Upper lobe of right lung (tissue), 1 donor: ENCODE measurements at regions not wholly inside any gene's neighbourhood (a gene's known extent, or its start where the extent isn't known, plus 50 kb on each side); places are given as distances from the start of the nearest gene placed in this dataset.

Experiments
- ATAC-seq: fragments of 200-7000 bp; cut with Tn5 transposase; one replicate; pipeline ENCODE4 v1.9.1; 2020; ENCODE audit warnings: mild to moderate bottlenecking, moderate library complexity
- DNase-seq: peaks from one replicate; pipeline ENCODE4 v3.0.0-alpha.2; 2020
- H3K27ac ChIP-seq: fragments of 200-600 bp; one replicate; pipeline ENCODE4 v1.8.0; 2022
- H3K27me3 ChIP-seq: fragments of 200-600 bp; one replicate; pipeline ENCODE4 v1.8.0; 2022; ENCODE audit warnings: mild to moderate bottlenecking
- H3K36me3 ChIP-seq: fragments of 200-600 bp; one replicate; pipeline ENCODE4 v1.8.0; 2022
- H3K4me1 ChIP-seq: fragments of 200-600 bp; one replicate; pipeline ENCODE4 v1.8.0; 2022
- H3K4me3 ChIP-seq: fragments of 200-600 bp; one replicate; pipeline ENCODE4 v1.8.0; 2022; ENCODE audit warnings: mild to moderate bottlenecking
- H3K9me3 ChIP-seq: fragments of 200-600 bp; one replicate; pipeline ENCODE4 v1.8.0; 2022
- CTCF ChIP-seq: fragments of 200-600 bp; IDR thresholded peaks from one replicate; pipeline ENCODE4 v1.8.0; 2022; ENCODE audit warnings: antibody characterized with exemption
- intact Hi-C: fragments of 100-400 bp; cut with DNase I; formaldehyde crosslinking; loops from one replicate; pipeline ENCODE4 v1.11.0; 2022
- donor health status: DM: no; HTN: yes; CAD: no; lungs with severe emphysema.

GRCh38 chr18:51864219-51864965, 475.6 kb upstream of the DCC start:
- Histone ChIP-seq H3K4me3 (no peak overlapping the region), H3K4me1 (no peaks in the 10 kb centered on the region), H3K27me3 (no peaks in the 10 kb centered on the region), H3K27ac (no peak overlapping the region), H3K9me3 (no peaks in the 10 kb centered on the region), H3K36me3 (no peaks in the 10 kb centered on the region)
- peak; percentile 20 for ATAC-seq
- TF ChIP-seq CTCF = no peak
- DNase-seq = no peak
- intact Hi-C loops = no loop called here

- Histone ChIP-seq H3K9me3 (no peaks in the 10 kb centered on the region), H3K27me3 (no peaks in the 10 kb centered on the region), H3K36me3 (no peaks in the 10 kb centered on the region), H3K4me3 (no peak overlapping the region), H3K27ac (no peak overlapping the region), H3K4me1 (no peaks in the 10 kb centered on the region)
- no peak for TF ChIP-seq CTCF
- intact Hi-C loops = no loop called here
- DNase-seq (no peak), ATAC-seq (no peak)
Measured at GRCh38 chr18:51865538-51865937, 474.5 kb upstream of the DCC start.

DNA sequence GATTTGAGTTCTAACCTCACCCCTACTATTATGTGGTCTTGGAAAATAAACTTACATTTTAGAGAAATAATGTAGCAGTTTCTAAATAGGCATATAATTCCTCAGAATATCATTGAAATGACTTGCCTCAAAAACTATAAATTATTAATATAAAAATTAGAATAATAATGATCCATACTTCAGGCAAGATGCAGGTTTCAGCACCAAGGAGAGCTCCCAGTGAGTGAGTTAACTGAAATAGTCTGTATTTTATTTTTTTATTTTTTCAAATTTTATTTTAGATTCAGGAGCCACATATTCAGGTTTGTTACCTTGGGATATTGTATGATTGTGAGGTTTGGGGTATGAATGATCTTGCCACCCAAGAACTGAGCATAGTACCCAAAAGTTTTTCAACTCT, 472.2 kb upstream of the DCC start:
- Histone ChIP-seq H3K36me3 (no peaks in the 10 kb centered on the region), H3K27me3 (no peaks in the 10 kb centered on the region), H3K9me3 (no peaks in the 10 kb centered on the region), H3K4me1 (no peaks in the 10 kb centered on the region), H3K4me3 (no peak overlapping the region), H3K27ac (no peak overlapping the region)
- intact Hi-C loops = no loop called here
- DNase-seq (no peak), ATAC-seq (no peak)
- no peak for TF ChIP-seq CTCF

- no peaks in the 10 kb centered on the region for H3K36me3 ChIP-seq
- DNase-seq (no peak), ATAC-seq (no peak)
- intact Hi-C loops = no loop called here
- no peaks in the 10 kb centered on the region for H3K9me3 ChIP-seq
- no peak overlapping the region for H3K27ac ChIP-seq
- no peak overlapping the region for H3K4me3 ChIP-seq
- H3K4me1 ChIP-seq = no peaks in the 10 kb centered on the region
- H3K27me3 ChIP-seq = no peaks in the 10 kb centered on the region
- no peak for TF ChIP-seq CTCF
Measured at GRCh38 chr18:51878724-51879123, 461.3 kb upstream of the DCC start.

DNA sequence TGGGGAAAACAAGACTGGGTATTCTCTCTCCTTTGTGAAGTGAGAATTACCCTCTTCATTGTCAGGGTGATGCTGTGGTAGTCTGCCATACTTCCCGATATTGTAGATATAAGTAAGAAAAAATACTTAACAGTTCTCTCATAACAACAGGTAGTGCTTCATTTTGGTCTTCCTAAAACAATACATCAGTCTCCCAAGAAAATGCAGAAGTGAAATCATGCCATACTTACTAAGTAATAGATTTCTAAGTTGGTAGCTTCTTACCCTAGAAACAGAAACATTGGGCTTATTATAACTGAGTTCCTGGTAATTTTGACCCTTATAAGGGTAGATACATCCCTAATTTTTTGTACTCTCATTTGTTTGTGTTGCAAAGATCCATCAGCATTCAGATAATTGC, 460.7 kb upstream of the DCC start:
- TF ChIP-seq CTCF = no peak
- no peak overlapping the region for H3K27ac ChIP-seq
- DNase-seq (no peak), ATAC-seq (no peak)
- no peaks in the 10 kb centered on the region for H3K36me3 ChIP-seq
- no peaks in the 10 kb centered on the region for H3K4me1 ChIP-seq
- H3K27me3 ChIP-seq = no peaks in the 10 kb centered on the region
- H3K4me3 ChIP-seq = no peak overlapping the region
- no peaks in the 10 kb centered on the region for H3K9me3 ChIP-seq
- intact Hi-C loops = no loop called here

- intact Hi-C loops = no loop called here
Measured at GRCh38 chr18:51881394-51881793, 458.6 kb upstream of the DCC start.

More at GRCh38 chr18:51881394-51881793, 458.6 kb upstream of the DCC start:
- TF ChIP-seq CTCF = no peak
- ATAC-seq (no peak), DNase-seq (no peak)
- Histone ChIP-seq H3K4me1 (no peaks in the 10 kb centered on the region), H3K9me3 (no peaks in the 10 kb centered on the region), H3K36me3 (no peaks in the 10 kb centered on the region), H3K27me3 (no peaks in the 10 kb centered on the region), H3K4me3 (no peak overlapping the region), H3K27ac (no peak overlapping the region)
